ENCODE measurements at regions not wholly inside any gene's neighbourhood (a gene's known extent, or its start where the extent isn't known, plus 50 kb on each side); places are given as distances from the start of the nearest gene placed in this dataset.

DNA sequence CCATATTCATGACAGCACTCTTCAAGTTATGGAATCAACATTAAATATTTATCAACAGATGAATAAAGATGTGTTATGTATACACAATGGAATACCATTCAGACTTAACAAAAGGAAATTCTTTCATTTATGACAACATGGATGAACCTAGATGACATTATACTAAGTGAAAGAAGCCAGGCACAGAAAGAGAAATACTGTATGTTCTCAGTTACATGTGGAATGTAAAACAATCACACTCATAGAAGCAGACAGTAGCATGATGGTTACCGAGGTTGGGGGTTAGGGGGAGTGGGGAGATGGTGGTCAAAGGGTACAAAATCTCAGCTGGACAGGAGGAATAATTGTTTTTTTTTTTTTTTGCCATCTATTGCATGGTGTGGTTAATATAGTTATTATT lies 431.9 kb downstream of the DMAC1 start:
- Histone ChIP-seq H3K4me3 (replicated peaks in 1 of 3; ENCODE audit: insufficient read depth in 1 of 3, low read depth in 2 of 3, low read length in 3 of 3) (no peak overlapping the region), H3K9ac (ENCODE audit: insufficient read depth, low read depth, low read length) (no peak overlapping the region), H3K36me3 (replicated peaks in 1 of 2; ENCODE audit: control insufficient read depth in 1 of 2, insufficient read depth in 2 of 2, low read length in 2 of 2) (no peaks in the 10 kb centered on the region), H4K20me1 (ENCODE audit: insufficient read depth, low read length) (no peaks in the 10 kb centered on the region), H3K4me1 (ENCODE audit: insufficient read depth, low read length) (peaks cover 18% of the 10 kb centered on the region), H3K9me3 (ENCODE audit: low read length) (no peaks in the 10 kb centered on the region), H3K79me2 (ENCODE audit: insufficient read depth, low read length) (no peaks in the 10 kb centered on the region), H2AFZ (ENCODE audit: low read length) (no peak overlapping the region), H3K27ac (ENCODE audit: extremely low read length, insufficient read depth, low read length) (no peak overlapping the region), H3K27me3 (ENCODE audit: control insufficient read depth in 1 of 2, insufficient read depth in 2 of 2, low read length in 2 of 2) (no peaks in the 10 kb centered on the region), H3K4me2 (ENCODE audit: low read depth, low read length) (no peak overlapping the region)
- DNase-seq (ENCODE audit: low spot score) (no peak), ATAC-seq (no peak), FAIRE-seq (no peak)
- ChIA-PET CTCF (ENCODE audit: low intra/inter-chr PET ratio, low total read pairs) (no interaction called here), POLR2A (no interaction called here)
- 3% methylated on average over 1 of the region's 1 CpG for WGBS (ENCODE audit: low lambda C conversion rate)
- no TSS peak for BruUV-seq (replicated peaks)
- in situ Hi-C loops (cut with HindIII; ENCODE audit: extremely low pct_ligation_motif_present, low pct_unique_long_range_greater_than_20kb) (loop anchor here (10.0 kb wide), 1 partner anchor 63 kb away; no protein-coding TSS in a partner anchor), intact Hi-C loops (cut with micrococcal nuclease; ENCODE audit: unreplicated experiment) (no loop called here)
- TF ChIP-seq THYN1 (CRISPR knock-in tag; IDR thresholded peaks at IDR 0.05; ENCODE audit: borderline replicate concordance, low read depth), result no peak
- no peak for TF ChIP-seq ARNT2 (CRISPR knock-in tag; IDR thresholded peaks at IDR 0.05; ENCODE audit: low read depth)
- no peak for TF ChIP-seq ZNF879 (CRISPR knock-in tag; IDR thresholded peaks at IDR 0.05)
- TF ChIP-seq IKZF1 (IDR thresholded peaks at IDR 0.05), result no peak
- TF ChIP-seq, protein P1, sequence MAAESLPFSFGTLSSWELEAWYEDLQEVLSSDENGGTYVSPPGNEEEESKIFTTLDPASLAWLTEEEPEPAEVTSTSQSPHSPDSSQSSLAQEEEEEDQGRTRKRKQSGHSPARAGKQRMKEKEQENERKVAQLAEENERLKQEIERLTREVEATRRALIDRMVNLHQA (CRISPR knock-in tag; IDR thresholded peaks at IDR 0.05), result no peak
- no peak for TF ChIP-seq HOXA9 (CRISPR knock-in tag; IDR thresholded peaks at IDR 0.05; ENCODE audit: borderline replicate concordance)
- TF ChIP-seq, protein P2, sequence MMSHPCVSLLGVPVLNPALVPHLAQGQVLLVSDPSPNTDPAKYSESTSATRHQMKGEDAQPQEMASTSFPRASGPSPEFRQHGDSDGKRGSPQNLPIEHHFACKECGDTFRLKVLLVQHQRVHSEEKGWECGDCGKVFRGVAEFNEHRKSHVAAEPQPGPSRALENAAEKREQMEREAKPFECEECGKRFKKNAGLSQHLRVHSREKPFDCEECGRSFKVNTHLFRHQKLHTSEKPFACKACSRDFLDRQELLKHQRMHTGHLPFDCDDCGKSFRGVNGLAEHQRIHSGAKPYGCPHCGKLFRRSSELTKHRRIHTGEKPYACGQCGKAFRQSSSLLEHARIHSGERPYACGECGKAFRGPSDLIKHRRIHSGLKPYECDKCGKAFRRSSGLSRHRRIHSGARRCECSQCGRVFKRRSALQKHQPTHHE (CRISPR knock-in tag; IDR thresholded peaks at IDR 0.05; ENCODE audit: borderline replicate concordance), result no peak
- no peak for TF ChIP-seq POLR2G (IDR thresholded peaks at IDR 0.05; ENCODE audit: low read depth, low read length)
- no peak for TF ChIP-seq ATM (IDR thresholded peaks at IDR 0.05; ENCODE audit: borderline replicate concordance)
- TF ChIP-seq, protein P3, sequence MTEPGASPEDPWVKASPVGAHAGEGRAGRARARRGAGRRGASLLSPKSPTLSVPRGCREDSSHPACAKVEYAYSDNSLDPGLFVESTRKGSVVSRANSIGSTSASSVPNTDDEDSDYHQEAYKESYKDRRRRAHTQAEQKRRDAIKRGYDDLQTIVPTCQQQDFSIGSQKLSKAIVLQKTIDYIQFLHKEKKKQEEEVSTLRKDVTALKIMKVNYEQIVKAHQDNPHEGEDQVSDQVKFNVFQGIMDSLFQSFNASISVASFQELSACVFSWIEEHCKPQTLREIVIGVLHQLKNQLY (CRISPR knock-in tag; IDR thresholded peaks at IDR 0.05), result no peak
- TF ChIP-seq, protein P4, sequence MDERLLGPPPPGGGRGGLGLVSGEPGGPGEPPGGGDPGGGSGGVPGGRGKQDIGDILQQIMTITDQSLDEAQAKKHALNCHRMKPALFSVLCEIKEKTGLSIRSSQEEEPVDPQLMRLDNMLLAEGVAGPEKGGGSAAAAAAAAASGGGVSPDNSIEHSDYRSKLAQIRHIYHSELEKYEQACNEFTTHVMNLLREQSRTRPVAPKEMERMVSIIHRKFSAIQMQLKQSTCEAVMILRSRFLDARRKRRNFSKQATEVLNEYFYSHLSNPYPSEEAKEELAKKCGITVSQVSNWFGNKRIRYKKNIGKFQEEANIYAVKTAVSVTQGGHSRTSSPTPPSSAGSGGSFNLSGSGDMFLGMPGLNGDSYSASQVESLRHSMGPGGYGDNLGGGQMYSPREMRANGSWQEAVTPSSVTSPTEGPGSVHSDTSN (CRISPR knock-in tag; IDR thresholded peaks at IDR 0.05), result no peak
- TF ChIP-seq ZNF484 (CRISPR knock-in tag; IDR thresholded peaks at IDR 0.05; ENCODE audit: borderline replicate concordance, low read depth), result no peak
- TF ChIP-seq, protein P5, sequence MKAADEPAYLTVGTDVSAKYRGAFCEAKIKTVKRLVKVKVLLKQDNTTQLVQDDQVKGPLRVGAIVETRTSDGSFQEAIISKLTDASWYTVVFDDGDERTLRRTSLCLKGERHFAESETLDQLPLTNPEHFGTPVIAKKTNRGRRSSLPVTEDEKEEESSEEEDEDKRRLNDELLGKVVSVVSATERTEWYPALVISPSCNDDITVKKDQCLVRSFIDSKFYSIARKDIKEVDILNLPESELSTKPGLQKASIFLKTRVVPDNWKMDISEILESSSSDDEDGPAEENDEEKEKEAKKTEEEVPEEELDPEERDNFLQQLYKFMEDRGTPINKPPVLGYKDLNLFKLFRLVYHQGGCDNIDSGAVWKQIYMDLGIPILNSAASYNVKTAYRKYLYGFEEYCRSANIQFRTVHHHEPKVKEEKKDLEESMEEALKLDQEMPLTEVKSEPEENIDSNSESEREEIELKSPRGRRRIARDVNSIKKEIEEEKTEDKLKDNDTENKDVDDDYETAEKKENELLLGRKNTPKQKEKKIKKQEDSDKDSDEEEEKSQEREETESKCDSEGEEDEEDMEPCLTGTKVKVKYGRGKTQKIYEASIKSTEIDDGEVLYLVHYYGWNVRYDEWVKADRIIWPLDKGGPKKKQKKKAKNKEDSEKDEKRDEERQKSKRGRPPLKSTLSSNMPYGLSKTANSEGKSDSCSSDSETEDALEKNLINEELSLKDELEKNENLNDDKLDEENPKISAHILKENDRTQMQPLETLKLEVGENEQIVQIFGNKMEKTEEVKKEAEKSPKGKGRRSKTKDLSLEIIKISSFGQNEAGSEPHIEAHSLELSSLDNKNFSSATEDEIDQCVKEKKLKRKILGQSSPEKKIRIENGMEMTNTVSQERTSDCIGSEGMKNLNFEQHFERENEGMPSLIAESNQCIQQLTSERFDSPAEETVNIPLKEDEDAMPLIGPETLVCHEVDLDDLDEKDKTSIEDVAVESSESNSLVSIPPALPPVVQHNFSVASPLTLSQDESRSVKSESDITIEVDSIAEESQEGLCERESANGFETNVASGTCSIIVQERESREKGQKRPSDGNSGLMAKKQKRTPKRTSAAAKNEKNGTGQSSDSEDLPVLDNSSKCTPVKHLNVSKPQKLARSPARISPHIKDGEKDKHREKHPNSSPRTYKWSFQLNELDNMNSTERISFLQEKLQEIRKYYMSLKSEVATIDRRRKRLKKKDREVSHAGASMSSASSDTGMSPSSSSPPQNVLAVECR (CRISPR knock-in tag; IDR thresholded peaks at IDR 0.05; ENCODE audit: borderline replicate concordance), result no peak
- TF ChIP-seq PRMT3 (CRISPR knock-in tag; IDR thresholded peaks at IDR 0.05; ENCODE audit: borderline replicate concordance, low read depth), result no peak
- TF ChIP-seq, protein P6, sequence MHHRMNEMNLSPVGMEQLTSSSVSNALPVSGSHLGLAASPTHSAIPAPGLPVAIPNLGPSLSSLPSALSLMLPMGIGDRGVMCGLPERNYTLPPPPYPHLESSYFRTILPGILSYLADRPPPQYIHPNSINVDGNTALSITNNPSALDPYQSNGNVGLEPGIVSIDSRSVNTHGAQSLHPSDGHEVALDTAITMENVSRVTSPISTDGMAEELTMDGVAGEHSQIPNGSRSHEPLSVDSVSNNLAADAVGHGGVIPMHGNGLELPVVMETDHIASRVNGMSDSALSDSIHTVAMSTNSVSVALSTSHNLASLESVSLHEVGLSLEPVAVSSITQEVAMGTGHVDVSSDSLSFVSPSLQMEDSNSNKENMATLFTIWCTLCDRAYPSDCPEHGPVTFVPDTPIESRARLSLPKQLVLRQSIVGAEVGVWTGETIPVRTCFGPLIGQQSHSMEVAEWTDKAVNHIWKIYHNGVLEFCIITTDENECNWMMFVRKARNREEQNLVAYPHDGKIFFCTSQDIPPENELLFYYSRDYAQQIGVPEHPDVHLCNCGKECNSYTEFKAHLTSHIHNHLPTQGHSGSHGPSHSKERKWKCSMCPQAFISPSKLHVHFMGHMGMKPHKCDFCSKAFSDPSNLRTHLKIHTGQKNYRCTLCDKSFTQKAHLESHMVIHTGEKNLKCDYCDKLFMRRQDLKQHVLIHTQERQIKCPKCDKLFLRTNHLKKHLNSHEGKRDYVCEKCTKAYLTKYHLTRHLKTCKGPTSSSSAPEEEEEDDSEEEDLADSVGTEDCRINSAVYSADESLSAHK (CRISPR knock-in tag; IDR thresholded peaks at IDR 0.05; ENCODE audit: borderline replicate concordance), result no peak

Data from HepG2 (cell line).